ENCODE measurements at regions not wholly inside any gene's neighbourhood (a gene's known extent, or its start where the extent isn't known, plus 50 kb on each side); places are given as distances from the start of the nearest gene placed in this dataset.

DNA sequence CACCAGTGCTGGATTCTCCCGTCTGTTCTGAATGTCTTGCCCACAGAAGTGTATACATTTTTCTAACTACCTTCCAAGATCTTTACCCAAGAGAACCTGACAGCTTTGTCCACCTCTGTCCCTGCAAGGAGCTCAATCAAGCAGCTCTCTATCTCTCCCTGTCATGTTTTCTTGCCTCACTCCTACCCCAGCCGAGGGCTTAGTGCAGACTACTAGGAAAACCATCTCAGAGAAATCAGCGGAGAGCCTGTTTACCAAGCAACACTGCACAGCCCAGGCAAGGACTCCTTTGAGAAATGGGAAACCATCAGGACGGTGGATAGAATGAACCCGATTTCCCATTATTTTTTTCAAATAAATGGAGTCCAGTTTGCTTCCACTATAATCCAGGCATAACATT lies 250.7 kb upstream of the JARID2 start:
- DNase-seq (ENCODE audit: low spot score), result no peak
- TF ChIP-seq, protein P1, sequence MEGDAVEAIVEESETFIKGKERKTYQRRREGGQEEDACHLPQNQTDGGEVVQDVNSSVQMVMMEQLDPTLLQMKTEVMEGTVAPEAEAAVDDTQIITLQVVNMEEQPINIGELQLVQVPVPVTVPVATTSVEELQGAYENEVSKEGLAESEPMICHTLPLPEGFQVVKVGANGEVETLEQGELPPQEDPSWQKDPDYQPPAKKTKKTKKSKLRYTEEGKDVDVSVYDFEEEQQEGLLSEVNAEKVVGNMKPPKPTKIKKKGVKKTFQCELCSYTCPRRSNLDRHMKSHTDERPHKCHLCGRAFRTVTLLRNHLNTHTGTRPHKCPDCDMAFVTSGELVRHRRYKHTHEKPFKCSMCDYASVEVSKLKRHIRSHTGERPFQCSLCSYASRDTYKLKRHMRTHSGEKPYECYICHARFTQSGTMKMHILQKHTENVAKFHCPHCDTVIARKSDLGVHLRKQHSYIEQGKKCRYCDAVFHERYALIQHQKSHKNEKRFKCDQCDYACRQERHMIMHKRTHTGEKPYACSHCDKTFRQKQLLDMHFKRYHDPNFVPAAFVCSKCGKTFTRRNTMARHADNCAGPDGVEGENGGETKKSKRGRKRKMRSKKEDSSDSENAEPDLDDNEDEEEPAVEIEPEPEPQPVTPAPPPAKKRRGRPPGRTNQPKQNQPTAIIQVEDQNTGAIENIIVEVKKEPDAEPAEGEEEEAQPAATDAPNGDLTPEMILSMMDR (IDR thresholded peaks at IDR 0.05), result no peak
- no peak for ATAC-seq (ENCODE audit: low FRiP score)

DNA sequence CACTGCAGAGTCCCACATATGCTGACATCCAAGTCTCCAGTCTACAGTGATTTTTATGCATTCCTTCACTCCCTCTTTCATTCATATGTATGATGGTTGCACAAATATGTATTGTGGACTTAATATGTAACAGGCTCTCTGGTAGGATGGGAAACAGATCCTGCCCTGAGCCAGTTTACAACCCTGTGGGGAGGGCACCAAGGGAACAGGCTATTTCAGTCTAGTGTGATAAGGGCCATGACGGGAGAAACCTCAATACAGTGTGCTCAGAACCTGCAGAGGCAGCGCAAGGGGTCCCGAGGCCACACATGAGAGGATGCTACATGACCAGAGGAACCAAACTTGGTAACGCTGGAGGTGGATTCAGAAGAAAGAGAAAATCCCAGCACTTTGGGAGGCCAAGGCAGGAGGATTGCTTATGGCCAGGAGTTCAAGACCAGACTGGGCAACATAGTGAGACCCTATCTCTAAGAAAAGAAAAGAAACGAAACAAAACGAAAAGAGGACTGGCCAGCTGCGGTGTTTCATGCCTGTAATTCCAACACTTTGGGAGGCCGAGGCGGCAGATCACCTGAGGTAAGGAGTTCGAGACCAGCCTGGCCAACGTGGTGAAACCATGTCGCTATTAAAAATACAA lies 249.8 kb upstream of the JARID2 start:
- no peak for DNase-seq (ENCODE audit: low spot score)
- TF ChIP-seq, protein P1 (IDR thresholded peaks at IDR 0.05), result no peak
- ATAC-seq (ENCODE audit: low FRiP score), result no peak

DNA sequence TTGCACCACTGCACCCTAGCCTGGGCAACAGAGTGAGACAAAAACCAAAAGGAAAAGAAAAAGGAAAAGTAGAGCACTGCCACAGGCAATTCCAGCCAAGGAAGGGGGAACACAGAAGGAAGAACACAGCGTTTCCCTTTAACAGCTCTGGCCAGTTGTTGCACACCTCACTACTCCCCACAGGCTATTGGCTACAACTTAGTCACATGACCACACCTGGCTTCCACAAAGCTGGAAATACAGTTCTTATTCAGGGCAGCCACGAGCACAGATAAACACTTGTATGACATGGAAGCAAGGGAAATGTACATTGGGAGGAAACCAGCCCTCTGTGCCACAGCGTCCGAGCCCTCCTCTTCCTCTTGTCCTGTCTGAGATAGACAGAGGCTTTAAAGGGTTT lies 249.0 kb upstream of the JARID2 start:
- ATAC-seq (ENCODE audit: low FRiP score) (no peak), DNase-seq (ENCODE audit: low spot score) (no peak)
- TF ChIP-seq, protein P1 (IDR thresholded peaks at IDR 0.05), result no peak

DNA sequence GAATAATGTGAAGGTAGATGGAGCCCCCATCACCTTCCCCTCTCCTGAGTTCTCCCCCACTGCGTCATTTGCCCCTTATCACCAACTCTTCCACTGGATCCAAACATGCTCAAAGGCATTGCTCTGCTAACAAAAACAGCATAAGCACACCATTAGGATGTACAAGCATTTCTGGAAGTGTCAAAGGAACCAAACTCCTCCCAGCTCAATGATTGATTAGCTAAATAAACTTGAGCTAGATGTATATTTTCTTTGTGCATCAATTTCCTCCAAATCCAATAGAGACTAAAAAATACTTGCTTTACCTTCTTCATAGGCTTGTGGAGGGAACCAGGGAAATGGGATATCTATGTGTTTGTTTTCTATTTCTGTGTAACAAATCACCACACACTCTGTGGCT lies 248.4 kb upstream of the JARID2 start:
- no peak for ATAC-seq (ENCODE audit: low FRiP score)
- TF ChIP-seq, protein P1 (IDR thresholded peaks at IDR 0.05), result no peak
- DNase-seq (ENCODE audit: low spot score), result no peak

DNA sequence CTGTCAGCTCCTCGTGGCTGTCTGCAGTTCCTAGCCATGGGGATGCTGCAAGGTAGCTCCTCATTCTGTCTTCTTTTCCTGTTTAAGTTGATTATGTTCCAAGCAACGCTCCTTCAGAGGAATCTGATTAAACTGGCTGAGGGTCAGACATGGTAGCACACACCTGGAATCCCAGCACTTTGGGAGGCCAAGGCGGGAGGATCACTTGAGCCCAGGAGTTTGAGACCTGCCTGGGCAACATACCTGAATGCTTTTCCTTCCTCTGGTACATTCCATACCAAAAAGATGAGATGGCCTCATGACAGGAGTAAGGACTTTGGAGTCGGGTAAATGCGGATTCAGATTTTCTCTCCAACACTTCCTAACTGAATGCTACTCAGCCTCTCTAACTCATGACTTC lies 246.8 kb upstream of the JARID2 start:
- no peak for ATAC-seq (ENCODE audit: low FRiP score)
- TF ChIP-seq, protein P1 (IDR thresholded peaks at IDR 0.05), result no peak
- no peak for DNase-seq (ENCODE audit: low spot score)

DNA sequence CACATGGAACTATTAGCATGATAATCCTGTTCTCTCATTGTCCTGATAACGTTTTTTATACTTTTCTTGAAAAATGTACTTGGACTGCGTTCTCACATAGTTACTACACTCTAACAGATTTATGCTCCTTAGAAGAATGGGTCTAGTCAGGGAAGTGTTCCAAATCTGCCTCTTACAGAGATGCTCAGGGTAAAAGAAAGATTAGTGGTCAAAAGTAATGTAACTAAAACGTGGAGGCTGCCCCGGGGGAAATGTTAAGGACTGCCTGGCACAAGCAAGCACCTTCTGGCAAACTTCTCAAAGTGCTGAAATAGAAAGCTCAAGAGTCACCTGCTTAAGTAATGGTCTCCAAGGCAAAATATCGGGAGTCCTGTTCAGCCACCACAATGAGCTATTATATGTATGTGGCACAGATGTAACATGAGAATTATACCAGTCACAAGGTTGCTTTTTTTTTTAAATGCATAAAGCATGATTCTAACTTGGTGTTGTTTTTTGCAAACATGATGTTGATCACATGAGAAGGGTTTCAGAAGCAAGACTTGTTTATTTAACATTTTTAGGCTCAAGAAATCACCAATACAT lies 244.5 kb upstream of the JARID2 start:
- ATAC-seq (ENCODE audit: low FRiP score), result no peak
- DNase-seq (ENCODE audit: low spot score), result no peak
- TF ChIP-seq, protein P1 (IDR thresholded peaks at IDR 0.05), result no peak

DNA sequence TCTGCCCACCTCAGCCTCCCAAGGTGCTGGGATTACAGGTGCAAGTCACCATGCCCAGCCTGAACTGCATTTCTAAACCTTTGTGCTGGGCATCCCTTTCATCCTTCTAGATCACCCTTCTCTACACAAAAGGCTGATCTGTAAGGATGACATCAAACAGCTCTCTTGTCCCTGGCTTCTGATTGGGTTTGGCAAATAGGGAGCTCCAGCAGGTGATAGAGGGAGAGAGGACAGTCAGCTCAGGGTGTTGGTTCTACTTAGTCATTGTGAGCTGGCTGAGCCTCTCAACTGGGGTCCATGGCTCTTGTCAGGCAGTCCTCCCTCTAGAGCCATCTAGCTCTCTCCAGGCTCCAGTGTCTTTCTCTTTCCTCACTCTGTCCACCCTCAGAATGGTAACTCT lies 237.6 kb upstream of the JARID2 start:
- DNase-seq (ENCODE audit: low spot score) (no peak), ATAC-seq (ENCODE audit: low FRiP score) (no peak)
- TF ChIP-seq, protein P1 (IDR thresholded peaks at IDR 0.05), result no peak

All from omental fat pad (tissue), 3 donors.